H9 (cell line): ENCODE measurements at regions not wholly inside any gene's neighbourhood (a gene's known extent, or its start where the extent isn't known, plus 50 kb on each side); places are given as distances from the start of the nearest gene placed in this dataset.

Experiments
- DNase-seq: peaks from one replicate; pipeline ENCODE4 v3.0.0-alpha.2; 2017
- H2AFZ ChIP-seq: one replicate; pipeline ENCODE4 v1.6.1; 2013; ENCODE audit warnings: mild to moderate bottlenecking, low read length, control low read depth, moderate library complexity
- H2AK5ac ChIP-seq: 2 replicates; pipeline ENCODE4 v1.6.1; 2013; ENCODE audit warnings: low read length, control low read depth, mixed read lengths; ENCODE audit not compliant: insufficient read length
- H2BK120ac ChIP-seq: one replicate; pipeline ENCODE4 v1.6.1; 2013; ENCODE audit warnings: low read depth, mild to moderate bottlenecking, low read length, control low read depth, inconsistent platforms; ENCODE audit not compliant: poor library complexity, severe bottlenecking
- H2BK12ac ChIP-seq: 2 replicates; pipeline ENCODE4 v1.6.1; 2013; ENCODE audit warnings: low read length, control low read depth, mixed read lengths, low read depth; ENCODE audit not compliant: insufficient read length
- H2BK15ac ChIP-seq: 2 replicates; pipeline ENCODE4 v1.6.1; 2013; ENCODE audit warnings: low read depth, low read length, control low read depth
- H2BK20ac ChIP-seq: one replicate; pipeline ENCODE4 v1.6.1; 2013; ENCODE audit warnings: low read depth, mild to moderate bottlenecking, low read length, control low read depth, inconsistent platforms; ENCODE audit not compliant: poor library complexity, severe bottlenecking
- H2BK5ac ChIP-seq: 2 replicates; pipeline ENCODE4 v1.6.1; 2013; ENCODE audit warnings: low read length, control low read depth, mixed read lengths; ENCODE audit not compliant: insufficient read length
- H3K14ac ChIP-seq: 2 replicates; pipeline ENCODE4 v1.6.1; 2013; ENCODE audit warnings: low read length, control low read depth; ENCODE audit not compliant: insufficient read depth
- H3K18ac ChIP-seq: 2 replicates; pipeline ENCODE4 v1.6.1; 2013; ENCODE audit warnings: low read depth, mild to moderate bottlenecking, mixed read lengths, low read length, control low read depth; ENCODE audit not compliant: insufficient read length
- H3K23ac ChIP-seq: 2 replicates; pipeline ENCODE4 v1.6.1; 2013; ENCODE audit warnings: low read length, control low read depth, mixed read lengths, low read depth; ENCODE audit not compliant: insufficient read length
- H3K23me2 ChIP-seq: 2 replicates; pipeline ENCODE4 v1.6.1; 2013; ENCODE audit warnings: low read depth, mild to moderate bottlenecking, mixed read lengths, low read length, control low read depth; ENCODE audit not compliant: insufficient read length, poor library complexity, severe bottlenecking
- H3K27ac ChIP-seq: 2 replicates; pipeline ENCODE4 v1.5.1; 2013; ENCODE audit warnings: low read length, control low read depth, mixed read lengths, low read depth; ENCODE audit not compliant: insufficient read length
- H3K27me3 ChIP-seq: 2 replicates; pipeline ENCODE4 v1.6.1; 2013; ENCODE audit warnings: low read length, control low read depth, inconsistent platforms; ENCODE audit not compliant: insufficient read depth
- H3K4ac ChIP-seq: 2 replicates; pipeline ENCODE4 v1.6.1; 2013; ENCODE audit warnings: low read depth, mild to moderate bottlenecking, control low read depth, inconsistent platforms, low read length, moderate library complexity
- H3K4me1 ChIP-seq: 2 replicates; pipeline ENCODE4 v1.6.1; 2013; ENCODE audit warnings: low read length, control low read depth, inconsistent platforms; ENCODE audit not compliant: insufficient read depth
- H3K4me2 ChIP-seq: 2 replicates; pipeline ENCODE4 v1.6.1; 2013; ENCODE audit warnings: low read length, control low read depth, mixed read lengths; ENCODE audit not compliant: insufficient read length, insufficient read depth
- H3K56ac ChIP-seq: 2 replicates; pipeline ENCODE4 v1.6.1; 2013; ENCODE audit warnings: low read depth, mild to moderate bottlenecking, mixed read lengths, low read length, control low read depth; ENCODE audit not compliant: insufficient read length
- H3K79me1 ChIP-seq: 2 replicates; pipeline ENCODE4 v1.6.1; 2013; ENCODE audit warnings: low read depth, mild to moderate bottlenecking, moderate library complexity, low read length, control low read depth, inconsistent platforms; ENCODE audit not compliant: insufficient read depth, poor library complexity, severe bottlenecking
- H3K79me2 ChIP-seq: 2 replicates; pipeline ENCODE4 v1.6.1; 2013; ENCODE audit warnings: low read length, control low read depth, inconsistent platforms; ENCODE audit not compliant: insufficient read depth
- H3K9ac ChIP-seq: 2 replicates; pipeline ENCODE4 v1.6.1; 2013; ENCODE audit warnings: low read length, control low read depth, mixed read lengths; ENCODE audit not compliant: insufficient read length; ENCODE audit errors: extremely low read depth
- H3K9me3 ChIP-seq: one replicate; pipeline ENCODE4 v1.6.1; 2013; ENCODE audit warnings: low read depth, low read length, inconsistent platforms; ENCODE audit not compliant: control insufficient read depth
- H3T11ph ChIP-seq: one replicate; pipeline ENCODE4 v1.6.1; 2013; ENCODE audit warnings: mild to moderate bottlenecking, low read length, control low read depth, inconsistent platforms
- H4K20me1 ChIP-seq: one replicate; pipeline ENCODE4 v1.6.1; 2013; ENCODE audit not compliant: control insufficient read depth, insufficient read length, insufficient read depth
- H4K5ac ChIP-seq: 2 replicates; pipeline ENCODE4 v1.6.1; 2013; ENCODE audit warnings: low read depth, mild to moderate bottlenecking, mixed read lengths, low read length, control low read depth; ENCODE audit not compliant: insufficient read length
- H4K8ac ChIP-seq: replicated peaks from 2 replicates; pipeline ENCODE4 v1.6.1; 2013; ENCODE audit warnings: low read length, control low read depth, mixed read lengths, low read depth; ENCODE audit not compliant: insufficient read length
- H4K91ac ChIP-seq: 2 replicates; pipeline ENCODE4 v1.6.1; 2013; ENCODE audit warnings: low read depth, mild to moderate bottlenecking, moderate library complexity, mixed read lengths, low read length, control low read depth; ENCODE audit not compliant: insufficient read length
- H3K27ac Mint-ChIP-seq, 3 experiments: 2 replicates in 2 of 3; 3 replicates in 1 of 3; pipeline ENCODE4 v1.8.0; 2020 to 2021; ENCODE audit warnings: mixed read lengths in 3 of 3, mild to moderate bottlenecking in 1 of 3, moderate library complexity in 1 of 3
- H3K27me3 Mint-ChIP-seq: 2 replicates; pipeline ENCODE4 v1.8.0; 2021; ENCODE audit warnings: low read depth, mild to moderate bottlenecking, moderate library complexity, mixed read lengths
- H3K36me3 Mint-ChIP-seq, 3 experiments: 2 replicates in 2 of 3; 3 replicates in 1 of 3; pipeline ENCODE4 v1.8.0; 2020 to 2021; ENCODE audit warnings: low read depth in 3 of 3, mixed read lengths in 3 of 3; ENCODE audit not compliant: insufficient read depth in 1 of 3
- H3K4me1 Mint-ChIP-seq, 2 experiments: 2 replicates each; pipeline ENCODE4 v1.8.0; 2020; ENCODE audit warnings: mixed read lengths in 2 of 2
- H3K4me3 Mint-ChIP-seq, 2 experiments: 2 replicates in 1 of 2; 3 replicates in 1 of 2; pipeline ENCODE4 v1.8.0; 2020 to 2021; ENCODE audit warnings: mild to moderate bottlenecking in 2 of 2, mixed read lengths in 2 of 2, moderate library complexity in 1 of 2
- H3K9me3 Mint-ChIP-seq, 2 experiments: 2 replicates in 1 of 2; 3 replicates in 1 of 2; pipeline ENCODE4 v1.8.0; 2020; ENCODE audit warnings: mild to moderate bottlenecking in 2 of 2, mixed read lengths in 2 of 2, moderate library complexity in 1 of 2
- CTCF ChIP-seq: fragments of 200-600 bp; sonication (generic); conservative IDR thresholded peaks from 3 replicates; pipeline ENCODE4 v1.8.0; 2021; ENCODE audit warnings: antibody characterized with exemption, mild to moderate bottlenecking
- WGBS: extraction: QIAGEN DNeasy Blood & Tissue Kit; methylation state at CpG from one replicate; pipeline ENCODE4 v1.1.7; 2013; ENCODE audit warnings: missing lambda C conversion rate, low lambda C conversion rate, mixed read lengths; ENCODE audit not compliant: insufficient read length; ENCODE audit errors: extremely low coverage; 5-methylcytosine and 5-hydroxymethylcytosine counted together

GRCh38 chrX:74980802-74981201 lies 55.5 kb upstream of the NEXMIF start:
- Histone ChIP-seq H3K79me2 (no peaks in the 10 kb centered on the region), H3K23me2 (no peaks in the 10 kb centered on the region), H3K4me1 (no peaks in the 10 kb centered on the region), H3K9ac (no peak overlapping the region), H3K4ac (no peak overlapping the region), H4K5ac (no peak overlapping the region), H3K9me3 (peaks cover 18% of the 10 kb centered on the region), H2AK5ac (no peak overlapping the region), H4K8ac (no peak overlapping the region), H2AFZ (no peak overlapping the region), H3K79me1 (no peaks in the 10 kb centered on the region), H2BK12ac (no peak overlapping the region), H3T11ph (no peak overlapping the region), H4K20me1 (no peaks in the 10 kb centered on the region), H2BK15ac (no peak overlapping the region), H2BK120ac (no peak overlapping the region), H3K18ac (no peak overlapping the region), H2BK5ac (no peak overlapping the region), H3K27me3 (no peaks in the 10 kb centered on the region), H3K14ac (no peak overlapping the region), H3K27ac (no peak overlapping the region), H2BK20ac (no peak overlapping the region), H3K4me2 (no peak overlapping the region), H3K56ac (no peak overlapping the region), H4K91ac (no peak overlapping the region), H3K23ac (no peak overlapping the region)
- Mint-ChIP-seq H3K4me3 (no peak overlapping the region), H3K27ac (no peak overlapping the region), H3K4me1 (no peaks in the 10 kb centered on the region), H3K9me3 (peaks cover 81 to 85% of the 10 kb centered on the region in 2 experiments), H3K36me3 (peaks cover 0 to 7% (median 1%) of the 10 kb centered on the region in 3 experiments; a peak in 4 of 7 replicates), H3K27me3 (peaks cover 2% of the 10 kb centered on the region; the same call in 1 of the 2 replicates)
- no peak for DNase-seq
- WGBS = no CpG with 5 or more reads among the region's 4 CpGs
- TF ChIP-seq CTCF = no peak
